GM21526 (cell line): ENCODE measurements at regions not wholly inside any gene's neighbourhood (a gene's known extent, or its start where the extent isn't known, plus 50 kb on each side); places are given as distances from the start of the nearest gene placed in this dataset.
"Not testable (repeated sequence)": the region's sequence is repeated elsewhere in the genome, so short reads cannot be mapped to it uniquely, and the experiment has no call there.

Source experiments
- ATAC-seq: cut with Tn5 transposase; IDR thresholded peaks from one replicate; pipeline ENCODE4 v1.9.1; 2021; ENCODE audit warnings: moderate library complexity; ENCODE audit not compliant: unreplicated experiment, low FRiP score

GRCh38 chrX:13518126-13518525, 51.3 kb upstream of the EGFL6 start:
- no peak for ATAC-seq

DNA sequence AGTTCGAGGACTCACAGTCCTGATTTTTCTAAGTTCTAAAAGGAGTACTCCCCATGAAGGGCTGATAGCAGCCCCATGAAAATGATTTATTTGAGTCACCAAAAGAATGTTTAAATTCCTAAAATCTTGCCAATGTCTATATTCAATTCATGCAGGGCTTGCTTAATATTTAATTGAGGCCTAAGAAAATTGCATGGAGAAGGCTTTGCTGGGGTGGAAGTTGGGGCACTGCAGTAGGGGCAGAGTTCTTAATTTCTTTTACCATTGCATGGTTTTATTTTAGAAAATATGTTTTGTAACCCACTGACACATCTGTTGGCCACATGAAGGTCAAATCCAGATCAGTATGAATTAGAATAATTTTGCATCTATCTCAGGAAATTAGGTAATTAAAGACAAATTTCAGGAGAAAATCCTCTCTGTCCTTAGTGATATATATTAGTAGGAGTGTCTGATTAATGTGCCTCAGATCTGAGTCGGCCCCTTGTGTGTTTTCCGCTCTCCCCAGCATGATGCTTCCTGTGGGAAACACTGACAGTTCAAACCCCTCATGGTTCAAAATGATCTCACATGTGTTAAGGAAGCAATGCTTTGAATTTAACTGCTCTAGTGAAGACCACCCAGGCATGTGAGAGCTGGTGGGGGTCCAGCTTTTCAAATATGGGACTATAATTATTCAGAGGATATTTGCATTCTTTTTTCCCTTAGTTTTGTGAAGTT, 54.0 kb upstream of the EGFL6 start:
- ATAC-seq: no peak

- no peak for ATAC-seq
Observed at GRCh38 chrX:13511944-13512330, 57.5 kb upstream of the EGFL6 start.

GRCh38 chrX:13511241-13511943, 58.0 kb upstream of the EGFL6 start:
- no peak for ATAC-seq

DNA sequence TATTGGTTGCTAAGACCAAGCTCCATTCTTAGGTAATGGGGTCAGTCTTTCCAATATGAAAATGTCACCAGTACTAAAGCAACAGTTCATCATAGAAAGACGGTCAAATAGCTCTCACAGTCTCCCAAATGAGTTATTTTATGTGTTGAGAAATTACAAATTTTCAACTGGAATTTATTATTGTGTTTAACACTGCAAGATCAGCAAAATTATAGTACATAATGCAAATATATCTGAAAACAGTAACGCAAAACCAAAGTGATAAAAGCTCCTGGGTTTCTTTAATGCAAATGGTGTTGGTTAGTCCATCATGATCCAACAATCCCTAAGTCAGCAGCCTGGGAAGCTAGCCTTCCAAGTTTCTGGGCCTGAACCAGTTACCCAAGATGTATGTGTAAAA, 61.5 kb upstream of the EGFL6 start:
- no peak for ATAC-seq

DNA sequence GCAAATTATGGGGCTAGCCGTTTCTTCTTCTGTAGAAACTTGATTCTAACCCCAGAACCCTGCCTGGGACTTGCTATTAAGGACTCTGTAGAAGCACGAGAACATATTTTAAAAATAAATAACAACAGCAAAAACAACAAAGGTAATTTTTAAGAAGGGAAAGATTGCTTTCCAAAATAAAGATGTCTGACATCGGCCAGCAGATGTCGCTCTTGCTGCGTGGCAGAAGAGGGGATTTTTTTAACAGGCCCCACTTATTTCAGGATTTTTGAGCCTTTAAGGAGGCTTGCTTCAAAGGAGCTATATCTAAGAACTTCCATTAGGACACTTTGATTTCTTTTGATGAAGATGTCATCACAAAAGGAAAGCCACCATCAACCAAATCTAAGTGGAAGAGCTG, 62.8 kb upstream of the EGFL6 start:
- ATAC-seq: no peak

GRCh38 chrX:13502590-13502989, 66.8 kb upstream of the EGFL6 start:
- ATAC-seq: no peak

DNA sequence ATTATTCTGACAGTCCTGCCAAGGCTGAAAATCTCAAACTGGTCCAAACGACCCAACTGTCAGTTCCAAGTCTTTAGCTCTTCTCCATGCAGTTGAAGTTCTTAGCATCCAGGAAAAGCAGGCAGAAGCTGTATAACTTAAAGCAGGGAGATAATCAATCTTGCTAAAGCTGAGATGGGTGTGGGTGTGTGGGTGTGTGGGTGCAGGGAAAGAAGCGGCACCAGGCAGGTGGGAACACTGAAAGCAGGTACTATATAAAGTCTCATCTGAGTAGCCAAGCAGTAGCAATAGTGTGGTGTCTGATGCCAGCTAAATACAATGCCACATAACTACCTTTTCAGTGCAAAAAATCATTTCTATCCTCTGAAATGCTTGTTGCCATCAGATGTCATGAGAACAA, 69.7 kb upstream of the EGFL6 start:
- no peak for ATAC-seq

DNA sequence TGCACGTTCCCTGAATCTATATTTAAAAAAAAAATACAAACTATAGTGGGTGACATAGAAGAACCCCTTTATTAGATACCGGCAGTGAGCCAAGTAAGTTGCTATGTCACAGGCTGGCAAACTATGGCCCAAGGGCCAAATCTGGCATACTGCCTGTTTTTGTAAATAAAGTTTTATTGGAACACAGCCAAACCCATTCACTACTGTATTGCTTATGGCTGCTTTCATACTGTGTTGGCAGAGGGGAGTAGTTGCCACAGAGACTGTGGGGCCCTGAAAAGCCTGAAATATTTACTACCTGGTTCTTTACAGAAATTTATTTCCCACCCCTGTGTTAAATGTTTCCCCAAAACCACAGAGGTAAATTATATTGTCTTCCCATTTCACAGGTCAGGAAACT, 71.2 kb upstream of the EGFL6 start:
- no peak for ATAC-seq

GRCh38 chrX:13495232-13495631, 74.2 kb upstream of the EGFL6 start:
- no peak for ATAC-seq

- no peak for ATAC-seq
Observed at GRCh38 chrX:13494562-13494961, 74.8 kb upstream of the EGFL6 start.

- ATAC-seq: no peak
Observed at GRCh38 chrX:13493659-13494058, 75.7 kb upstream of the EGFL6 start.

- ATAC-seq: no peak
Observed at GRCh38 chrX:13492286-13492685, 77.1 kb upstream of the EGFL6 start.

- ATAC-seq: no peak
Observed at GRCh38 chrX:13491061-13491460, 78.3 kb upstream of the EGFL6 start.

DNA sequence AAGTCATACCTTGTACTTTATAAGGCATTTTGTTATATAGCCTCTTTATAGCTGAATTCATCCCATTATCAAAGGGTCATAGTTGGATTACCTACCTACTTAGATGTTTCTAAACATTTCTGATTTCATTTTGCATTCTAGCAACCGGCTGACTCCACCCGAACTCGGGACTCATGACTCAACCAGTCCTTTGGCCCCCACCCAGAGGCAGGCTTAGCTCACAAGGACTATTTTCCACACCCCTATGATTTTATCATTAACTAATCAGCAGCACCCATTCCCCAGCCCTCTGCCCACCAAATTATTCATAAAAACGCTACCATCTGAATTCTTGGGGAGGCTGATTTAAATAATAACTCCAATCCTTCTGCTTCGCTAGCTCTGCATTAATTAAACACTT, 79.9 kb upstream of the EGFL6 start:
- ATAC-seq: no peak

- peak; percentile 66 for ATAC-seq
Observed at GRCh38 chrX:13487731-13488505, 81.5 kb upstream of the EGFL6 start.

DNA sequence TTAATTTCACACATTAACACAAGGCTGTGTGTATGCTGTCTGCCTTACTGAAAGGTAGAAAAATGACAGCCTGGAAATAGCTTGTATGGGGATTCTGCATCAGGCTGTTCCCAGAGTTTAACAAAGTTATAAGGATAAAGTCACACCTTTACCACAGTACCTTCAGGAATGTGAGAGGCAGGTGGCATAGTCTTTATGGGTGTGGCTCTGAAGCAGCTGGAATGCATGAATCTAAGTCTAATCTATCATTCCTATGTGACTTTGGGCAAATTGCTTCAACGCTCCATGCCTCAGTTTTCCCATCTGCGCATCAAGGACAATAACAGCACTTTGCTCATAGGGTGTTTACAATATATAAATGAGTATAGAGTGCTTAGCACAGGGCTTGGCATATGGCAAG, 84.2 kb upstream of the EGFL6 start:
- no peak for ATAC-seq

DNA sequence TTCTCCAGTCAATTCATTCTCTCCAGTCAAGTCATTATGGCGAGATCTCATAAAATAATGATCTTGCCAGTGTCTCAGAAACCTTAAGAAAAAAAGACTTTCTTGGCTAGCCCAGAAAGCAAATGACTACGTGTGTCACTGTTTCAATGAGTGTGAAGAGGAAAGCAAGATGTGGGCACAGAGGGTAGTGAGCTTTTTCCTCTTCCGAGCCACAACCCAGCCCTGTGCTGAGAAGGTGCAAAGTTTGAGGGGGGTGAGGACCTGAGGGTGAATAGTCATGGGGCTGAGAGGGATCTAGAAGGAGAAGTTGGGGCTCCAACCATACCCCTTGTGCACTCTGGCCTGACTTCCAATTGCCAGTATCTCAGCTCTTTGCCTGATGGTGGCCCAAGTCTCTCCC, 85.6 kb upstream of the EGFL6 start:
- ATAC-seq: no peak

DNA sequence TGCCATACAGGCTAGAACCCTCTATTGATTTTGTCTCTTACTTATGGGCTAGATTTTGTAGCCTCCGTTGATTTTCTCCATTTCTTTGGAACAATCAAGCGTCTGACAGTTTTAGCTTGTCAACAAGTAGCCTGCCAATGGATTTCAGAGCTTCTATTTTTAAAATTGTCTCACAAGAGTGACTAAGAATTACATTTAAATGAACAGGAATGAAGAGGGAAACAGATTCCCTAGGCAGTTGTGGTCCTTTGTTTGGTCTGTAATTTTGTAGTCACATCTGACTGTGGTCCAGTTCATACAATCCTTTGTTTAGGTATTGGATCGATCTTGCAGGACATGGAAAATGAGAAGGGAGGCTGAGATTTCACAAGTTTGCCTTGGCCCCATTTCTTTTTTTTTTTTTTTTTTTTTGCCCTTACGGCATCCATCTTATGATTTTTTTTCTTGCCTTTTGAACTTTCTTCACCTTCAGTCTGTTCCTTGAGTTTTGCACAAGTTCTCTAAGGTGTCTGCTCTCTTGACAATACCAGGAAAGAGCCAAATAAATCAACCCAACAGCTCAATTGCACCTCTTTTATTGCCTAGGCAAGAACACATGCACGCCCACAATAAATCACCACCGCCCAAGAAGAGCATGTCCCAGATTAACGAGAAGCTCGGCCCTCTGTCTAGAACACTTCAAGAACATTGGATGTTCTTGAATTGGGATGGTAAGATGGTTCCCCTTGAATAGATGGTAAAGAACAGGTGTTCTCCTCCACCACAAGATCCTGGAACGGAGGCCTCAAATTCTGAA, 86.5 kb upstream of the EGFL6 start:
- ATAC-seq: no peak

DNA sequence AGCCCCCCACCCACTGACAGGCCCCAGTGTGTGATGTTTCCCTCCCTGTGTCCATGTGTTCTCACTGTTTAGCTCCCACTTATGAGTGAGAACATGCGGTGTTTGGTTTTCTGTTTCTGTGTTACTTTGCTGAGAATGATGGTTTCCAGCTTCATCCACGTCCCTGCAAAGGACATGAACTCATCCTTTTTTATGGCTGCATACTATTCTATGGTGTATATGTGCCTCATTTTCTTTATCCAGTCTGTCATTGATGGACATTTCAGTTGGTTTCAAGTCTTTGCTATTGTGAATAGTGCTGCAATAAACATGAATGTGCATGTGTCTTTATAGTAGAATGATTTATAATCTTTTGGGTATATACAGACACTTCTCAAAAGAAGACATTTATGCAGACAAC, 88.6 kb upstream of the EGFL6 start:
- not testable (repeated sequence) for ATAC-seq

DNA sequence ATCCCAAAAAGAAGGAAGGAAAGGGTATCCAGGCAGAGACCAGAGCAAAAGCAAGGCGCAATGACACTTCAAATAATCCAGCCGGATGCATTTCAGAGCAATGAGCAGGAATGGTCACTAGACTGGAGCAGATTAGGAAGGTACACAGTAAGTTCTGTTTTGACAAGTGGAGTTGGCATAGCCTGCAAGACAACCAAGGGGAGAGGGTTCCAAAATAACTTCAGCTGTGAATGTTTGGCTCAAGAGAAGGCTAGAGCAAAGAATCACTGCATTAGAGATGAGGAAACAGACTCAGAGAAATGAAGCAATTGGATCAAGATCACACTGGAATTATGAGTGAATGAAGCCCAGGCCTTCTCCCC, 90.0 kb upstream of the EGFL6 start:
- ATAC-seq: no peak
